Kidney glomerular epithelial cell (primary cell): ENCODE measurements at regions not wholly inside any gene's neighbourhood (a gene's known extent, or its start where the extent isn't known, plus 50 kb on each side); places are given as distances from the start of the nearest gene placed in this dataset.

Experiments
- DNase-seq: peaks from one replicate; lab custom pipeline; 2025; lab: John Stamatoyannopoulos, UW

GRCh38 chr5:171651102-171651501 is 134.5 kb upstream of the SMIM23 start:
- no peak for DNase-seq

- DNase-seq = no peak
Measured at GRCh38 chr5:171654881-171655280, 130.7 kb upstream of the SMIM23 start.

- no peak for DNase-seq
Measured at GRCh38 chr5:171657473-171657872, 128.1 kb upstream of the SMIM23 start.

- DNase-seq = no peak
Measured at GRCh38 chr5:171659896-171660295, 125.7 kb upstream of the SMIM23 start.

DNA sequence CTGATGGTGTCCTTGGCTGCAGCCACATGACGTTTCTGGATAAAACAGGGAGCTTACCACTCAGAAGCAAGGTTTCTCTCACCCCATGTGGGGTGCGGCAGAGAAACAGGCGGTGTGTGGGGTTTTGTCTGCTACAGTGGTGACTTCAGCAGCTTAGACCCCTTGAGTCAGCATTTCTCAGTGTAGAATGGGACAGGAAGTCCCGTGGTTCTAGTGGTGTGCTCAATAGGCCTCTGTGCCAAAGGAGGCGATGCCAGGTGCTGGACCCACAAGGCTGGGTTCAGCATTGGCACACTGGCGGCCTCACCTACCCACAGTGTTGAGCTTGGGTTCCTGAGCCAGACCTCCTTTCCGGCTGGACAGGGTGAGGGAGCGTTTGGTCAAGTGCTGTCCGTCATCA is 125.2 kb upstream of the SMIM23 start:
- no peak for DNase-seq

- no peak for DNase-seq
Measured at GRCh38 chr5:171661143-171661542, 124.5 kb upstream of the SMIM23 start.

DNA sequence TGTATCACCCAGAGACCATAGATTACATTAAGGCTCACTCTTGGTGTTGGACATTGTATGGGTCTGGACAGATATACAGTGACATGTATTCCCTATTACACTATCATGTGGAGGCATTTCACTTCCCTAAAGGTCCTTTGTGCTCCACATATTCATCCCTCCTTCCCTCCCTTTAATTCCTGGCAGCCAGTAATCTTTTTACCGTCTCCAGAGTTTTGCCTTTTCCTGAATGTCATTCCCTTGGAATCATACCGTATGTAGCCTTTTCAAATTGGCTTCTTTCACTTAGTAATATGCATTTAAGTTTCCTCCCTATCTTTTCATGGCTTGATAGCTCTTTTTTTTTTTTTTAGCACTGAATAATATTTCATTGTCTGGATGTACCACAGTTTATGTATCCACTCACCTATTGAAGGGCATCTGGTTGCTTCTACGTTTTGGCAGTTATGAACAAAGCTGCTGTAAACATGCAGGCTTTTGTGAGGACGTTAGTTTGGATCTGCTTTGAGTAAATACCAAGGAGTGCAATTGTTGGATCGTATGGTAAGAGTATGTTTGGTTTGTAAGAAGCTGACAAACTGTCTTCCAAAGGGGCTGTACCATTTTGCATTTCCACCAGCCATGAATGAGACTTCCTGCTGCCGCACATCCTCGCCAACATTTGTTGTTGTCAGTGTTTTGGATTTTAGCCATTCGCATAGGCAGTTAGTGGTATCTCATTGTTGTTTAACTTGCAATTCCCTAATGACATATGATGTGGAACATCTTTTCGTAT is 122.1 kb upstream of the SMIM23 start:
- DNase-seq = no peak

- DNase-seq = no peak
Measured at GRCh38 chr5:171664489-171664888, 121.1 kb upstream of the SMIM23 start.

DNA sequence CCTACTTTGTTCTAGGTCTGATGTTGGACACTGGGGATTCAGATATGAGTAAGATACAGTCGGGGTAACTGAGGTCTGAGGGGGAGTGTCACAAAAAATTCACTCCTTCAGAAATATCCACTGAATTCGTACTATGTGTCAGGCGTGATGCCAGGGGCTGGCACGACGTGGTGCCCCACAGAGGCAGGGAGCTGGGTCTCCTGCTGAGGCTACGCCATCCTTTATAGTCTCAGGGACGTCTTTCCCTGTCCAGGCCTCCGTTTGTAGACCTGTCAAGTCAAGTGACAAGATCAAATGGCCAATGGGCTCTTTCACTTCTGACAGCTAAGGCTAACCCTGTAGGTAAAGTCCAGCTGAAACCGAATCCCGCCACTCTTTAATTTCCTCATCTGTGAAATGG is 118.8 kb upstream of the SMIM23 start:
- no peak for DNase-seq

DNA sequence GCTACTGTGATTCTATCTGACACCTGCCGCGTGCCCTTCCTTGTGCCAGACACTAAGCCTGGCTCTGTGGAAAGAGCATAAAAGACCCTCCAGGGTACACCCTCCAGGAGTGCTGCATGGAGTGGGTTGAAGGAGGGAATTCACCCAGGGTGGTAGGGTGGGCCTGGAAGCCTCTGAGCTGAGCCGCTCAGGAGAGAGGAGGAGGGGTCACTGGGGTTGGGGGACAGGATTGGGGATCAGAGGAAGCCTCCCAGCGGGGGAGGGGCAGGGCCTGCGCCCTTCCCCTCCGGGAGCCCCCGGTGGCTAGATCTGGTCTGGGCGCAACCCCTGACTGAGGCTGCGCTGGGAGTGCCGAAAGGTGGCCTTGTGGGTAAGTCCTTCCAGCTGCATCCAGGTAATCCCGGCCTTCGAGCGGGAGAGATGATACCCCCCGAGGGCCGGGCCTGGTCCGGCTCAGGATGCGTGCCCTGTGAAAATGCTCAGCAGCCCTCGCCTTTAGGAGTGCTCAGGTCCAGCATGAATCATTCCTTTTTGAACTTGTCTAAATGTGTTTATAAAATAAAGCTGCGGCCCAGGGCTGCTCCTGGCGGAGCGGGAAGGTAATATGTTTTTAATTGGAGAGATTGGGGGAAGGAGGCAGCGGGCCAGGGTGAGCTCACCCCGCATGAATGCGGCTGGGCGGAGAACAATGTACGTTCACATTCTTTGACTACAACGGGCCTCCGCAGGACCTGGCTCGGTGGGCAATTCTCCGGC is 118.1 kb upstream of the SMIM23 start:
- DNase-seq = no peak

DNA sequence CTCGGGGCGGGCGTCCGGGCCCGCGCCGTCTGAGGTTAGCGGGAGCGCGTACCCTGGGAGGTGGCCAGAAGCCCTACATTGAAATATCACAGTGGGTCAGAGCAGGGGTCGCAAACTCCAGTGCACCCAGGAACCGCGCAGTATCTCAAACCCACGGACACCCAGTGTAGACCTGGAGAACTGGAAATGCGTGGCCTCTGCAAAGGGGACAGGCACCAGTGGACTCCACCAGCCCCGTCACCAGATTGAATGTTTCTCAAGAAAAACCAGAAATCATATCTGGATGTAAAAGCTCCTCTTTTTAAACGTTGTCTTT is 117.6 kb upstream of the SMIM23 start:
- no peak for DNase-seq

DNA sequence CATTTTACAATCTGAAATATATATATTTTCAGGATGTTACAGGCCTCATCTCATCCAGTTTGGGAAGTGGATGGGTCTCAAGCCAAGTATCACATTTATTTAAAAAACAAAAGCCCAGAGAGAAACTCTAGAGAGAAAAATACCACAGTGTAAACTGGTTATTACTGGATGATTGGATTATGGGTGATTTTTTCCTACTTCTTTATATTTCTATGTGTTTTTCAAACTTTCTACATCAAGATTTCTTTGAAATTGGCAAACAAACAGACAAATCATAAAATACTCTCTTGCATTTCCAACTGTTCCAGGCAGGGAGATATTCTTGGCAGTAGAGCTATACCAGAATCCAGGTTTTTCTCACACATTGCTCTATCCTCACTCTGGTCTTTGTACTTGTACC is 116.0 kb upstream of the SMIM23 start:
- DNase-seq = no peak

DNA sequence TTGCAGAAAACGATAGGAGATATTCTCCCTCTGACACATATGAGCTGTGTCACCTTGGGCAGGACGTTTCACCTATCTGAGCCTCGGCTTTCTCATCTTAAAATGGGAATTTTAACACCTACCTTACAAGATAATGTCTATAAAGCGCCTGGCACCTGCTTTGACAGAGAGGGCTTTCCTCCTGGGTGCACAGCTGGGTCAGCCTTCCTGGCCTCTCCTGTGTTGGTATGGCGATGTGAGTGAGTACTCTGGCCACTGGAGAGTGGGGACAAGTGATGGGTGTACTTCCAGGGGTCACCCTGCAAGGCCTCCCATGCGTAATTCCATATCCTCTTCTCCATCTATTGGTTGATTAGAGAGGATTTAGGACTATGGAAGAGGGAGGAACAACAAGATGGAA is 113.1 kb upstream of the SMIM23 start:
- no peak for DNase-seq

GRCh38 chr5:171673328-171673727 is 112.3 kb upstream of the SMIM23 start:
- DNase-seq = no peak

- no peak for DNase-seq
Measured at GRCh38 chr5:171673840-171674239, 111.8 kb upstream of the SMIM23 start.

DNA sequence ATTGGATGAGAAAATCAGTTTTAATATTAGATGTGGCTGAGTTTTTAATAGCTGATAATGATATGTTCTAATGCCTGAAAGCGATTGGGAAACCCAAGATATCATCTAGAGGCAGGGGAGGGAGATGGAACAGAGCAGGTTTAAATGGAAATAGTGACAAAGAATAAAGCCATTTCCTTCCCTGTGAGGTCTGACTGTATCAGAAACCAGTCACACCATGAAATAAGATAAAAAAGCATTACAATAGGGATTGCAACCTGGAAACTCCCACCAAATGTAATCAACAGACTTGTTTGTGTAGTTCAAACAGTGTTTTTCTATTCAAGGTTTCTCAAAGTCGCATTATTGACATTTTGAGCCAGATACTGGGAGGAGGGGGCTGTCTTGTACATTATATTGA is 110.1 kb upstream of the SMIM23 start:
- no peak for DNase-seq

GRCh38 chr5:171676286-171676944 is 109.2 kb upstream of the SMIM23 start:
- DNase-seq = no peak

DNA sequence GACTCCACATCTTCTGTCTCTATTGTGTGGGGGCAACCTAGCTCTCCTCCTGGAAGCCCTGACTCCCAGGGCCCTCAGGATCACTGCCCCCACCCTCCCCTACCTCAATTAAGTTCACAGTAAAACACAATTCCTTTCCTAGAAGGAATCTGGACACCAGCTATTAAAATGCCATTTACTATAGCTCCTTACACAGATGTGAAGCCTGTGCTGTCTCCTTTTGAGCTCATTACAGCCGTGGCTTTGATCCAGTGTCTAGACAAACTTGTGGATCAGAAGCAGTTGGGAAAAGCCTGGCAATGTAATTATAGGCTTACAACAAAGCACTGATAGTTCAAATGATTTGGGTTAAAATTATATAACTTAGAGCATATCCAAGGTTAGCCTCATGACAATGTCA is 107.0 kb upstream of the SMIM23 start:
- DNase-seq = no peak

DNA sequence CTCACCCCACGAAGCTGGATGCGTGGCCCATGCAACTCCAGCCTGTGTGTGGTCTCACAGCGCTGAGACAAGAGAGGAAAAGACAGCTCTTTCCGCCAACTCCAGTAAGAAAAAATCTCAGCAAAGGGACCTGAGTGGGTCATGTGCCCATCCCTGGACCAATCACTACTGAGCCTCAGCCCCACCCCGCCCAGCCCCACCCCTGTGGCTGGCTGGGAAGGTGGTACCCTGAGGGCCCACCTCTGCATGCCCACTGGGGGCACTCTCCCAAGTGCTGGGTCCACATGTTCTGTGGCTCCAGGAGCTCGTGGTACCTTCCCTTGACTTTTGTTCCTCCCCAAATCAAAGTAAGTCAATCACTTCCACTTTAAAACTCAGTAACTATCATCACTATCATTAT is 105.1 kb upstream of the SMIM23 start:
- DNase-seq = no peak

DNA sequence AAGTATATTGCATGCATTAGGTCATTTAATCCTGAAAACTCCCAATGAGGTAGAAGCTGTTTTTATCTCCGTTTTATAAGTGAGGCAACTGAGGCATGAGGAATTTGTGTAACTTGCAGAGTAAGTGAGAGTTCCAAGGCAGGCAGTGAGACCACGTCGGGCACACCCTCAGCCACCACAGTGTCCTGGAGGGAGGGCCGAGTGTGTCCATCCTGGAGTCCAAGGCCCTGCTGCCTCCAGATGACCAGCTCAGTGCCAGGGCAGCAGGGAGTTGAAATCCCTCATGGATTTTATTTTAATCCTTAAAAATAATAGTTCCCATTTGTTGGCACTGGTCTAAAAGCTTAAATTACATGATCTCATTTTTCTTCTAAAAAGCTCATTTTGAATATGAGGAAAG is 104.6 kb upstream of the SMIM23 start:
- no peak for DNase-seq

DNA sequence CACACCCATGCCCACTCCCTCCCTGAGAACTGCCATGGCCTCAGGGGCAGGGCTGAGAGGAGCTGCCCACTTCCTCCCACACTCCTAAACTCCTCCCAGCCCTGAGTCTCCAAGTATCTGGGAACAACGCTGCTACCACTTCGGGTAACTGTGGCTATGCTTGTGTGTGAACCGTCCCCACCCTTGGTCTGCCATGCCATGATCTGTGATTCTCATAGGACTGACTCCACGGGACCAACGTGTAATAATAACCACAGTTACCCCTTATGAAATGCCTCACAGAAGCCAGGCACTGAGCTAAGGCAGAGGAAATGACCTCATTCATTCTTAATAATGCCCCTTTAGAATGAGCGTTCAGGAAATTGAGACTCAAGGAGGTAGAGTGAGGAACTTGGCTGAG is 103.9 kb upstream of the SMIM23 start:
- no peak for DNase-seq

DNA sequence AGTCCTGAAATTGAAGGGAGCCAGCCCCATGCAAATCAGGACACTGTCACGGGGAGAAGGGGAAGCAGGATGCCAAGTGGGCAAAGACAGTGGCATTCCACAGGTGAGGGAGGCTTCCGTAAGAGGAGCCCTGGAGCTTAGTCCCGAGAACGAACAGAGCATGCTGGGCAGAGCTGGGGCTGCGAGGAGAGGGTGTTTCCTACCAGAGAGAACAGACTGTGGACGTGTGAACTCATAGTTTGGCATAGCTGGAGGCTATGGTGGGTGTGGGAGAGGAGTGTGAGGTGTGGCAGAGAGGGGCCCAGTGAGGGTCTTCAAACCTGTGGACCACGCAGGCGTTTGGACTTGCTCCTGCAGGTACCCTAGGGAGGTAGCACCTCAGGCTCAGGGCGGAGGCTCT is 102.8 kb upstream of the SMIM23 start:
- DNase-seq = no peak

DNA sequence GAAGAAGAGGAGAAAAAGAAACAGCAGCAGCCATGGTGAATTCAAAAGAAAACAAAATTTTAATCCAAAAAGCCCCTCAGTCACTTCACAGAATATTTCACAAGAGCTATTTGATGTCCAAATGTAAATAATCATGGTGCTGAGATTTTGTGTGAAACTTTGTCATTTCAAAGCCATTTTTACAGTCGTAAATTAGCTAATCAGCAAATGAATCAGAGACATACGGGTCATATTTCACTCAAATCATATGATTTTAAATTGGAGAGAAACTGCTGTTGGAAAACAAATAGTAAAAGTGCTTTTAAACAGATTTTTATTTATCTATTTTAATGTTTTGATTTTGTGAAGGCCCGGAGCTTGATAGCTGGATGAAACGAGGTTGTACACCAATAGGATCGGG is 101.4 kb upstream of the SMIM23 start:
- no peak for DNase-seq
